ENCODE measurements at regions not wholly inside any gene's neighbourhood (a gene's known extent, or its start where the extent isn't known, plus 50 kb on each side); places are given as distances from the start of the nearest gene placed in this dataset.

- TF ChIP-seq, protein P1, sequence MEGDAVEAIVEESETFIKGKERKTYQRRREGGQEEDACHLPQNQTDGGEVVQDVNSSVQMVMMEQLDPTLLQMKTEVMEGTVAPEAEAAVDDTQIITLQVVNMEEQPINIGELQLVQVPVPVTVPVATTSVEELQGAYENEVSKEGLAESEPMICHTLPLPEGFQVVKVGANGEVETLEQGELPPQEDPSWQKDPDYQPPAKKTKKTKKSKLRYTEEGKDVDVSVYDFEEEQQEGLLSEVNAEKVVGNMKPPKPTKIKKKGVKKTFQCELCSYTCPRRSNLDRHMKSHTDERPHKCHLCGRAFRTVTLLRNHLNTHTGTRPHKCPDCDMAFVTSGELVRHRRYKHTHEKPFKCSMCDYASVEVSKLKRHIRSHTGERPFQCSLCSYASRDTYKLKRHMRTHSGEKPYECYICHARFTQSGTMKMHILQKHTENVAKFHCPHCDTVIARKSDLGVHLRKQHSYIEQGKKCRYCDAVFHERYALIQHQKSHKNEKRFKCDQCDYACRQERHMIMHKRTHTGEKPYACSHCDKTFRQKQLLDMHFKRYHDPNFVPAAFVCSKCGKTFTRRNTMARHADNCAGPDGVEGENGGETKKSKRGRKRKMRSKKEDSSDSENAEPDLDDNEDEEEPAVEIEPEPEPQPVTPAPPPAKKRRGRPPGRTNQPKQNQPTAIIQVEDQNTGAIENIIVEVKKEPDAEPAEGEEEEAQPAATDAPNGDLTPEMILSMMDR (IDR thresholded peaks at IDR 0.05; ENCODE audit: low read depth, low read length, missing input control): no peak
- TF ChIP-seq, protein P2, sequence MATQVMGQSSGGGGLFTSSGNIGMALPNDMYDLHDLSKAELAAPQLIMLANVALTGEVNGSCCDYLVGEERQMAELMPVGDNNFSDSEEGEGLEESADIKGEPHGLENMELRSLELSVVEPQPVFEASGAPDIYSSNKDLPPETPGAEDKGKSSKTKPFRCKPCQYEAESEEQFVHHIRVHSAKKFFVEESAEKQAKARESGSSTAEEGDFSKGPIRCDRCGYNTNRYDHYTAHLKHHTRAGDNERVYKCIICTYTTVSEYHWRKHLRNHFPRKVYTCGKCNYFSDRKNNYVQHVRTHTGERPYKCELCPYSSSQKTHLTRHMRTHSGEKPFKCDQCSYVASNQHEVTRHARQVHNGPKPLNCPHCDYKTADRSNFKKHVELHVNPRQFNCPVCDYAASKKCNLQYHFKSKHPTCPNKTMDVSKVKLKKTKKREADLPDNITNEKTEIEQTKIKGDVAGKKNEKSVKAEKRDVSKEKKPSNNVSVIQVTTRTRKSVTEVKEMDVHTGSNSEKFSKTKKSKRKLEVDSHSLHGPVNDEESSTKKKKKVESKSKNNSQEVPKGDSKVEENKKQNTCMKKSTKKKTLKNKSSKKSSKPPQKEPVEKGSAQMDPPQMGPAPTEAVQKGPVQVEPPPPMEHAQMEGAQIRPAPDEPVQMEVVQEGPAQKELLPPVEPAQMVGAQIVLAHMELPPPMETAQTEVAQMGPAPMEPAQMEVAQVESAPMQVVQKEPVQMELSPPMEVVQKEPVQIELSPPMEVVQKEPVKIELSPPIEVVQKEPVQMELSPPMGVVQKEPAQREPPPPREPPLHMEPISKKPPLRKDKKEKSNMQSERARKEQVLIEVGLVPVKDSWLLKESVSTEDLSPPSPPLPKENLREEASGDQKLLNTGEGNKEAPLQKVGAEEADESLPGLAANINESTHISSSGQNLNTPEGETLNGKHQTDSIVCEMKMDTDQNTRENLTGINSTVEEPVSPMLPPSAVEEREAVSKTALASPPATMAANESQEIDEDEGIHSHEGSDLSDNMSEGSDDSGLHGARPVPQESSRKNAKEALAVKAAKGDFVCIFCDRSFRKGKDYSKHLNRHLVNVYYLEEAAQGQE (IDR thresholded peaks at IDR 0.05): no peak
Observed at GRCh38 chr5:173745123-173745522, 128.7 kb upstream of the BOD1 start (continued).

GRCh38 chr5:173745557-173745956, 129.1 kb upstream of the BOD1 start:
- H3K27ac ChIP-seq (ENCODE audit: low read depth in 1 of 2, low read length in 2 of 2): no peak overlapping the region
- no peak for DNase-seq (ENCODE audit: low spot score)
- H3K27me3 ChIP-seq (ENCODE audit: control insufficient read depth in 4 of 4, insufficient read depth in 4 of 4, low read length in 3 of 4): no peaks in the 10 kb centered on the region
- H3K9me3 ChIP-seq (ENCODE audit: control insufficient read depth in 4 of 4, low read length in 3 of 4): no peaks in the 10 kb centered on the region
- H3K4me3 ChIP-seq (ENCODE audit: low read depth in 1 of 3, low read length in 3 of 3): no peak overlapping the region
- TF ChIP-seq FOXA2 (IDR thresholded peaks at IDR 0.05): no peak
- TF ChIP-seq GABPA (IDR thresholded peaks at IDR 0.05 in 1 of 2, conservative IDR thresholded peaks at IDR 0.05 in 1 of 2): no peak
- TF ChIP-seq FOXA1 (IDR thresholded peaks at IDR 0.05): no peak
- TF ChIP-seq ATF3 (IDR thresholded peaks at IDR 0.05): no peak
- no peak for TF ChIP-seq RXRA (IDR thresholded peaks at IDR 0.05)
- no peak for TF ChIP-seq HNF4A (conservative IDR thresholded peaks at IDR 0.05)
- no peak for TF ChIP-seq HNF4G (IDR thresholded peaks at IDR 0.05)
- TF ChIP-seq, protein P1 (IDR thresholded peaks at IDR 0.05; ENCODE audit: low read depth, low read length, missing input control): no peak
- H3K4me1 ChIP-seq (ENCODE audit: control insufficient read depth in 4 of 4, insufficient read depth in 4 of 4, low read length in 3 of 4): peaks cover 0 to 9% (median under 1%) of the 10 kb centered on the region in 4 donors
- H3K36me3 ChIP-seq (ENCODE audit: control insufficient read depth in 4 of 4, insufficient read depth in 3 of 4, low read depth in 1 of 4, low read length in 3 of 4): no peaks in the 10 kb centered on the region
- no peak overlapping the region for H3K9ac ChIP-seq (ENCODE audit: low read depth in 1 of 2, low read length in 2 of 2)
- 89% methylated on average over 7 of the region's 7 CpGs for WGBS

GRCh38 chr5:173746047-173746646, 129.7 kb upstream of the BOD1 start:
- H3K4me1 ChIP-seq (ENCODE audit: control insufficient read depth in 4 of 4, insufficient read depth in 4 of 4, low read length in 3 of 4): peaks cover 0 to 9% (median under 1%) of the 10 kb centered on the region in 4 donors
- WGBS: 91% methylated on average over 6 of the region's 6 CpGs
- no peak for DNase-seq (ENCODE audit: low spot score)
- no peak overlapping the region for H3K4me3 ChIP-seq (ENCODE audit: low read depth in 1 of 3, low read length in 3 of 3)
- H3K27me3 ChIP-seq (ENCODE audit: control insufficient read depth in 4 of 4, insufficient read depth in 4 of 4, low read length in 3 of 4): no peaks in the 10 kb centered on the region
- no peak overlapping the region for H3K27ac ChIP-seq (ENCODE audit: low read depth in 1 of 2, low read length in 2 of 2)
- no peaks in the 10 kb centered on the region for H3K9me3 ChIP-seq (ENCODE audit: control insufficient read depth in 4 of 4, low read length in 3 of 4)
- no peak overlapping the region for H3K9ac ChIP-seq (ENCODE audit: low read depth in 1 of 2, low read length in 2 of 2)
- no peaks in the 10 kb centered on the region for H3K36me3 ChIP-seq (ENCODE audit: control insufficient read depth in 4 of 4, insufficient read depth in 3 of 4, low read depth in 1 of 4, low read length in 3 of 4)
- TF ChIP-seq EGR1 (IDR thresholded peaks at IDR 0.05; ENCODE audit: low read depth in 2 of 2) (no peak), TAF1 (conservative IDR thresholded peaks at IDR 0.05) (no peak), FOXA2 (IDR thresholded peaks at IDR 0.05) (no peak), RAD21 (IDR thresholded peaks at IDR 0.05) (no peak), ATF3 (IDR thresholded peaks at IDR 0.05) (no peak), GABPA (IDR thresholded peaks at IDR 0.05 in 1 of 2, conservative IDR thresholded peaks at IDR 0.05 in 1 of 2) (no peak), RXRA (IDR thresholded peaks at IDR 0.05) (no peak), ZBTB33 (IDR thresholded peaks at IDR 0.05) (no peak), HNF4A (conservative IDR thresholded peaks at IDR 0.05) (no peak), MAX (IDR thresholded peaks at IDR 0.05) (no peak), FOXA1 (IDR thresholded peaks at IDR 0.05) (no peak), HNF4G (IDR thresholded peaks at IDR 0.05) (no peak), NR2F2 (IDR thresholded peaks at IDR 0.05) (no peak), SP1 (IDR thresholded peaks at IDR 0.05) (no peak)

All from liver (tissue), 8 donors.